ENCODE measurements at regions not wholly inside any gene's neighbourhood (a gene's known extent, or its start where the extent isn't known, plus 50 kb on each side); places are given as distances from the start of the nearest gene placed in this dataset.

DNA sequence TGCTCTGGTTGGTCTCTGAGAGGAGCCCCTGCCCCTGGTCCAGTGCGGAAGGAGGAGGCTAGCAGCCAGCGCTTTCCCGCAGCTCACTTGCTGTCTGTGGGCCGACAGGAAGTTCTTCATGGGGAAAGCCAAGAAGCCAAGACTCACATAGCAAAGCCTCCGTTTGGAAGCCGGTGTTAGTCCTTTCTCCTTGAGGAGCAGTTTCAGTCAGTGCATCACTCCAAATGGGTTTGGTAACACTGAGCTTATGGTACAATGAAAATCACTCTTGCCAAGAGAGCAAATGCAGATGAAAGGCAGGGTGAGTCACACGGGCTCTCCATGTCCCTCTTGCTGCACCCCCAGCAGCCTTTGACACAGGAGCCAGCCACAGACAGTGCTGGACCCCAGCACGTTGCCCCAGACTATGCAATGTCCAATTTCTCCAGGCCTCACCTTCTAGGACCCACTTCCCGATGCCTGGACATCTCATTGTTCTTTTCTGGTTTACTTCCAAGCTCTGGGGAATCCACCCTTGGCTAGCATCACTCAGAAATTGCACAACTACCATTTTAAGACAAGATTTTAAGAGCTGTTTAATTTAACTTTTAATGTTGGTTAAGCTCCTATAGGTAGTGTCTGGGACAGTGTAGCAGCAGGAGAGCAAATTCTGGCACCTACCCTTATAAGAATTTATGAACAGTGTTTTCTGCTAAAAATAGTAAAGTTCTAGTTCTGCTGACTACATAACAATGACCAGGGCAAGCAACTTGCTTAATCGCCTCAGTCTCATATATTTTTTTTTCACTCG lies 174.9 kb downstream of the ASB1 start:
- Histone ChIP-seq H3K4me3 (ENCODE audit: insufficient read depth, low read length, poor library complexity, severe bottlenecking) (no peak overlapping the region), H3K27me3 (ENCODE audit: low read length) (no peaks in the 10 kb centered on the region)
- TF ChIP-seq, protein P1, sequence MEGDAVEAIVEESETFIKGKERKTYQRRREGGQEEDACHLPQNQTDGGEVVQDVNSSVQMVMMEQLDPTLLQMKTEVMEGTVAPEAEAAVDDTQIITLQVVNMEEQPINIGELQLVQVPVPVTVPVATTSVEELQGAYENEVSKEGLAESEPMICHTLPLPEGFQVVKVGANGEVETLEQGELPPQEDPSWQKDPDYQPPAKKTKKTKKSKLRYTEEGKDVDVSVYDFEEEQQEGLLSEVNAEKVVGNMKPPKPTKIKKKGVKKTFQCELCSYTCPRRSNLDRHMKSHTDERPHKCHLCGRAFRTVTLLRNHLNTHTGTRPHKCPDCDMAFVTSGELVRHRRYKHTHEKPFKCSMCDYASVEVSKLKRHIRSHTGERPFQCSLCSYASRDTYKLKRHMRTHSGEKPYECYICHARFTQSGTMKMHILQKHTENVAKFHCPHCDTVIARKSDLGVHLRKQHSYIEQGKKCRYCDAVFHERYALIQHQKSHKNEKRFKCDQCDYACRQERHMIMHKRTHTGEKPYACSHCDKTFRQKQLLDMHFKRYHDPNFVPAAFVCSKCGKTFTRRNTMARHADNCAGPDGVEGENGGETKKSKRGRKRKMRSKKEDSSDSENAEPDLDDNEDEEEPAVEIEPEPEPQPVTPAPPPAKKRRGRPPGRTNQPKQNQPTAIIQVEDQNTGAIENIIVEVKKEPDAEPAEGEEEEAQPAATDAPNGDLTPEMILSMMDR (IDR thresholded peaks at IDR 0.05; ENCODE audit: insufficient read depth, low read length, poor library complexity, severe bottlenecking) = no peak
- no peak for TF ChIP-seq EZH2phosphoT487 (conservative IDR thresholded peaks at IDR 0.05; ENCODE audit: low read length)

DNA sequence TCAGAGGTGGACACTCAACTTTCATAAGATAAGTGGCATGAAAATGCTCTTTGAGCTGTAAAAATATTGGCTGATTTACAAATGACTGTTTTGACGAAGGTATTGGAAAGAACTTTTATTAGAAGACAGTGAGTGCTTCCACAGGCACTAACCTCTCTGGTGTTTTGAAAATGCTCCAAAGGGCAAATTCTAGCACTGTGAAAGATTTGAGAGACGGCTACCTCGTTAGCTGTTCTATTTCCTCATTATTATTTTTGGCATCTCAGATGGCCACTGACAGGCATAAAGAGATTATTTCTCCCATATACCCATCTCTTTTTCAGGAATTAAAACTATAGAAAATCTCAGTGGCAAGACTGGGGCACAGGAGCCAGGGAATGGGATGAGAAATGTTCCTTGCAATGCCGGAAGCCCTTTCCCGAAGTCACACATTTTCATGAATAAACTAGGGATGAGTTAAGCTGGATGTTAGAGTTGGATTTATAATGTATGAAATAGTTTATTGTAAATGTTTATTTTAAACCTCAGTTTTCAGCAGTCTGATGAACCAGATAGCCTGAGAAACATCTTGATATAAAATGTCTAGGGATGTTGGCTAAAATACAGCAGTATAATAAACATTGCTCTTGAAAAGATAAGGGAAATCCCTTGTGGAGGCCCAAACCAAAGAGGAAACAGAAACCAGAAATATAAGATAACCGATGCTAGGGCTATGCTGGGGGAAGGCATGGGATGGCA lies 175.7 kb downstream of the ASB1 start:
- H3F3A ChIP-seq (ENCODE audit: insufficient read depth) = no peaks in the 10 kb centered on the region
- TF ChIP-seq, protein P1 (IDR thresholded peaks at IDR 0.05; ENCODE audit: insufficient read depth, low read length, poor library complexity, severe bottlenecking) = no peak
- TF ChIP-seq EZH2phosphoT487 (conservative IDR thresholded peaks at IDR 0.05; ENCODE audit: low read length) = no peak
- H3K4me3 ChIP-seq (ENCODE audit: insufficient read depth, low read length, poor library complexity, severe bottlenecking) = no peak overlapping the region
- H3K27ac ChIP-seq (ENCODE audit: low read depth, low read length) = no peak overlapping the region
- H2AFZ ChIP-seq (ENCODE audit: low read depth, low read length, severe bottlenecking) = no peak overlapping the region
- no peaks in the 10 kb centered on the region for H3K27me3 ChIP-seq (ENCODE audit: low read length)
- H3K79me2 ChIP-seq (ENCODE audit: insufficient read depth, low read length) = no peaks in the 10 kb centered on the region
- no peaks in the 10 kb centered on the region for H3K9me3 ChIP-seq (ENCODE audit: insufficient read depth, low read length)
- no peaks in the 10 kb centered on the region for H3K9me2 ChIP-seq (replicated peaks; ENCODE audit: insufficient read depth, low read length)
- no peak overlapping the region for H3K4me2 ChIP-seq (ENCODE audit: low read depth, low read length, poor library complexity, severe bottlenecking)
- H3K36me3 ChIP-seq (ENCODE audit: low read length) = no peaks in the 10 kb centered on the region
- no peaks in the 10 kb centered on the region for H4K20me1 ChIP-seq (ENCODE audit: low read depth, low read length)
- no peak overlapping the region for H3K9ac ChIP-seq (ENCODE audit: low read length)

More for the DNA sequence above, 174.9 kb downstream of the ASB1 start:
- Histone ChIP-seq H2AFZ (ENCODE audit: low read depth, low read length, severe bottlenecking) (no peak overlapping the region), H3K9me2 (replicated peaks; ENCODE audit: insufficient read depth, low read length) (no peaks in the 10 kb centered on the region), H3K27ac (ENCODE audit: low read depth, low read length) (no peak overlapping the region), H3K36me3 (ENCODE audit: low read length) (no peaks in the 10 kb centered on the region), H3K79me2 (ENCODE audit: insufficient read depth, low read length) (no peaks in the 10 kb centered on the region), H4K20me1 (ENCODE audit: low read depth, low read length) (no peaks in the 10 kb centered on the region), H3K9me3 (ENCODE audit: insufficient read depth, low read length) (no peaks in the 10 kb centered on the region), H3F3A (ENCODE audit: insufficient read depth) (no peaks in the 10 kb centered on the region), H3K9ac (ENCODE audit: low read length) (no peak overlapping the region), H3K4me2 (ENCODE audit: low read depth, low read length, poor library complexity, severe bottlenecking) (no peak overlapping the region)

DNA sequence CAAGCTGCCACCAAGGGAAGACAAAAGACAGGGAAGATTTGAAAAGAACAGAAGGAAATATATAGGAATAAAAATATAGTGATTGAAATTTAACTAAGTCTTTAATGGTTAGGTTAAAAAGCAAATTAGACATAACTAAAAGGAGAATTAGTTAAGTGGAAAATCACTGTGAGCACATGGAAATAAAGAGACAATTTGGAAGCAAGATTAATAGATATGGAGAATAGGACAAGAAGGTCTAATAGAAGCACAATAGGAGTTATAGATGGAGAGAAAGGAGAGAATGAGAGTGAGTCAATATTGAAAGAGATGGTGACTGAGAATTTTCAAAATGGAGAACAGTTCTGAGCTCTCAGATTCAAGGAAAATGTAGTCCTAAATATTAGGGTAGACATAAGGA lies 176.9 kb downstream of the ASB1 start:
- no peaks in the 10 kb centered on the region for H4K20me1 ChIP-seq (ENCODE audit: low read depth, low read length)
- no peaks in the 10 kb centered on the region for H3K36me3 ChIP-seq (ENCODE audit: low read length)
- H3K79me2 ChIP-seq (ENCODE audit: insufficient read depth, low read length) = no peaks in the 10 kb centered on the region
- no peak overlapping the region for H3K9ac ChIP-seq (ENCODE audit: low read length)
- H2AFZ ChIP-seq (ENCODE audit: low read depth, low read length, severe bottlenecking) = no peak overlapping the region
- H3K4me2 ChIP-seq (ENCODE audit: low read depth, low read length, poor library complexity, severe bottlenecking) = no peak overlapping the region
- TF ChIP-seq, protein P1 (IDR thresholded peaks at IDR 0.05; ENCODE audit: insufficient read depth, low read length, poor library complexity, severe bottlenecking) = no peak
- TF ChIP-seq EZH2phosphoT487 (conservative IDR thresholded peaks at IDR 0.05; ENCODE audit: low read length) = no peak
- H3K9me3 ChIP-seq (ENCODE audit: insufficient read depth, low read length) = no peaks in the 10 kb centered on the region
- no peaks in the 10 kb centered on the region for H3K27me3 ChIP-seq (ENCODE audit: low read length)
- no peaks in the 10 kb centered on the region for H3F3A ChIP-seq (ENCODE audit: insufficient read depth)
- H3K9me2 ChIP-seq (replicated peaks; ENCODE audit: insufficient read depth, low read length) = no peaks in the 10 kb centered on the region
- H3K4me3 ChIP-seq (ENCODE audit: insufficient read depth, low read length, poor library complexity, severe bottlenecking) = no peak overlapping the region
- no peak overlapping the region for H3K27ac ChIP-seq (ENCODE audit: low read depth, low read length)
